H9 (cell line): ENCODE measurements at regions not wholly inside any gene's neighbourhood (a gene's known extent, or its start where the extent isn't known, plus 50 kb on each side); places are given as distances from the start of the nearest gene placed in this dataset.

Source experiments
- DNase-seq: peaks from one replicate; pipeline ENCODE4 v3.0.0-alpha.2; 2017
- H2AFZ ChIP-seq: one replicate; pipeline ENCODE4 v1.6.1; 2013; ENCODE audit warnings: mild to moderate bottlenecking, low read length, control low read depth, moderate library complexity
- H2AK5ac ChIP-seq: 2 replicates; pipeline ENCODE4 v1.6.1; 2013; ENCODE audit warnings: low read length, control low read depth, mixed read lengths; ENCODE audit not compliant: insufficient read length
- H2BK120ac ChIP-seq: one replicate; pipeline ENCODE4 v1.6.1; 2013; ENCODE audit warnings: low read depth, mild to moderate bottlenecking, low read length, control low read depth, inconsistent platforms; ENCODE audit not compliant: poor library complexity, severe bottlenecking
- H2BK12ac ChIP-seq: 2 replicates; pipeline ENCODE4 v1.6.1; 2013; ENCODE audit warnings: low read length, control low read depth, mixed read lengths, low read depth; ENCODE audit not compliant: insufficient read length
- H2BK15ac ChIP-seq: 2 replicates; pipeline ENCODE4 v1.6.1; 2013; ENCODE audit warnings: low read depth, low read length, control low read depth
- H2BK20ac ChIP-seq: one replicate; pipeline ENCODE4 v1.6.1; 2013; ENCODE audit warnings: low read depth, mild to moderate bottlenecking, low read length, control low read depth, inconsistent platforms; ENCODE audit not compliant: poor library complexity, severe bottlenecking
- H2BK5ac ChIP-seq: 2 replicates; pipeline ENCODE4 v1.6.1; 2013; ENCODE audit warnings: low read length, control low read depth, mixed read lengths; ENCODE audit not compliant: insufficient read length
- H3K14ac ChIP-seq: 2 replicates; pipeline ENCODE4 v1.6.1; 2013; ENCODE audit warnings: low read length, control low read depth; ENCODE audit not compliant: insufficient read depth
- H3K18ac ChIP-seq: 2 replicates; pipeline ENCODE4 v1.6.1; 2013; ENCODE audit warnings: low read depth, mild to moderate bottlenecking, mixed read lengths, low read length, control low read depth; ENCODE audit not compliant: insufficient read length
- H3K23ac ChIP-seq: 2 replicates; pipeline ENCODE4 v1.6.1; 2013; ENCODE audit warnings: low read length, control low read depth, mixed read lengths, low read depth; ENCODE audit not compliant: insufficient read length
- H3K23me2 ChIP-seq: 2 replicates; pipeline ENCODE4 v1.6.1; 2013; ENCODE audit warnings: low read depth, mild to moderate bottlenecking, mixed read lengths, low read length, control low read depth; ENCODE audit not compliant: insufficient read length, poor library complexity, severe bottlenecking
- H3K27ac ChIP-seq: 2 replicates; pipeline ENCODE4 v1.5.1; 2013; ENCODE audit warnings: low read length, control low read depth, mixed read lengths, low read depth; ENCODE audit not compliant: insufficient read length
- H3K27me3 ChIP-seq: 2 replicates; pipeline ENCODE4 v1.6.1; 2013; ENCODE audit warnings: low read length, control low read depth, inconsistent platforms; ENCODE audit not compliant: insufficient read depth
- H3K4ac ChIP-seq: 2 replicates; pipeline ENCODE4 v1.6.1; 2013; ENCODE audit warnings: low read depth, mild to moderate bottlenecking, control low read depth, inconsistent platforms, low read length, moderate library complexity
- H3K4me1 ChIP-seq: 2 replicates; pipeline ENCODE4 v1.6.1; 2013; ENCODE audit warnings: low read length, control low read depth, inconsistent platforms; ENCODE audit not compliant: insufficient read depth
- H3K4me2 ChIP-seq: 2 replicates; pipeline ENCODE4 v1.6.1; 2013; ENCODE audit warnings: low read length, control low read depth, mixed read lengths; ENCODE audit not compliant: insufficient read length, insufficient read depth
- H3K56ac ChIP-seq: 2 replicates; pipeline ENCODE4 v1.6.1; 2013; ENCODE audit warnings: low read depth, mild to moderate bottlenecking, mixed read lengths, low read length, control low read depth; ENCODE audit not compliant: insufficient read length
- H3K79me1 ChIP-seq: 2 replicates; pipeline ENCODE4 v1.6.1; 2013; ENCODE audit warnings: low read depth, mild to moderate bottlenecking, moderate library complexity, low read length, control low read depth, inconsistent platforms; ENCODE audit not compliant: insufficient read depth, poor library complexity, severe bottlenecking
- H3K79me2 ChIP-seq: 2 replicates; pipeline ENCODE4 v1.6.1; 2013; ENCODE audit warnings: low read length, control low read depth, inconsistent platforms; ENCODE audit not compliant: insufficient read depth
- H3K9ac ChIP-seq: 2 replicates; pipeline ENCODE4 v1.6.1; 2013; ENCODE audit warnings: low read length, control low read depth, mixed read lengths; ENCODE audit not compliant: insufficient read length; ENCODE audit errors: extremely low read depth
- H3K9me3 ChIP-seq: one replicate; pipeline ENCODE4 v1.6.1; 2013; ENCODE audit warnings: low read depth, low read length, inconsistent platforms; ENCODE audit not compliant: control insufficient read depth
- H3T11ph ChIP-seq: one replicate; pipeline ENCODE4 v1.6.1; 2013; ENCODE audit warnings: mild to moderate bottlenecking, low read length, control low read depth, inconsistent platforms
- H4K20me1 ChIP-seq: one replicate; pipeline ENCODE4 v1.6.1; 2013; ENCODE audit not compliant: control insufficient read depth, insufficient read length, insufficient read depth
- H4K5ac ChIP-seq: 2 replicates; pipeline ENCODE4 v1.6.1; 2013; ENCODE audit warnings: low read depth, mild to moderate bottlenecking, mixed read lengths, low read length, control low read depth; ENCODE audit not compliant: insufficient read length
- H4K8ac ChIP-seq: replicated peaks from 2 replicates; pipeline ENCODE4 v1.6.1; 2013; ENCODE audit warnings: low read length, control low read depth, mixed read lengths, low read depth; ENCODE audit not compliant: insufficient read length
- H4K91ac ChIP-seq: 2 replicates; pipeline ENCODE4 v1.6.1; 2013; ENCODE audit warnings: low read depth, mild to moderate bottlenecking, moderate library complexity, mixed read lengths, low read length, control low read depth; ENCODE audit not compliant: insufficient read length
- H3K27ac Mint-ChIP-seq, 3 experiments: 2 replicates in 2 of 3; 3 replicates in 1 of 3; pipeline ENCODE4 v1.8.0; 2020 to 2021; ENCODE audit warnings: mixed read lengths in 3 of 3, mild to moderate bottlenecking in 1 of 3, moderate library complexity in 1 of 3
- H3K27me3 Mint-ChIP-seq: 2 replicates; pipeline ENCODE4 v1.8.0; 2021; ENCODE audit warnings: low read depth, mild to moderate bottlenecking, moderate library complexity, mixed read lengths
- H3K36me3 Mint-ChIP-seq, 3 experiments: 2 replicates in 2 of 3; 3 replicates in 1 of 3; pipeline ENCODE4 v1.8.0; 2020 to 2021; ENCODE audit warnings: low read depth in 3 of 3, mixed read lengths in 3 of 3; ENCODE audit not compliant: insufficient read depth in 1 of 3
- H3K4me1 Mint-ChIP-seq, 2 experiments: 2 replicates each; pipeline ENCODE4 v1.8.0; 2020; ENCODE audit warnings: mixed read lengths in 2 of 2
- H3K4me3 Mint-ChIP-seq, 2 experiments: 2 replicates in 1 of 2; 3 replicates in 1 of 2; pipeline ENCODE4 v1.8.0; 2020 to 2021; ENCODE audit warnings: mild to moderate bottlenecking in 2 of 2, mixed read lengths in 2 of 2, moderate library complexity in 1 of 2
- H3K9me3 Mint-ChIP-seq, 2 experiments: 2 replicates in 1 of 2; 3 replicates in 1 of 2; pipeline ENCODE4 v1.8.0; 2020; ENCODE audit warnings: mild to moderate bottlenecking in 2 of 2, mixed read lengths in 2 of 2, moderate library complexity in 1 of 2
- CTCF ChIP-seq: fragments of 200-600 bp; sonication (generic); conservative IDR thresholded peaks from 3 replicates; pipeline ENCODE4 v1.8.0; 2021; ENCODE audit warnings: antibody characterized with exemption, mild to moderate bottlenecking
- WGBS: extraction: QIAGEN DNeasy Blood & Tissue Kit; methylation state at CpG from one replicate; pipeline ENCODE4 v1.1.7; 2013; ENCODE audit warnings: missing lambda C conversion rate, low lambda C conversion rate, mixed read lengths; ENCODE audit not compliant: insufficient read length; ENCODE audit errors: extremely low coverage; 5-methylcytosine and 5-hydroxymethylcytosine counted together

- no peak overlapping the region for H2AFZ ChIP-seq
- no peaks in the 10 kb centered on the region for H3K23me2 ChIP-seq
- no peak overlapping the region for H3K9ac ChIP-seq
- Mint-ChIP-seq H3K36me3 (no peaks in the 10 kb centered on the region; a peak in 1 of 7 replicates), H3K27ac (no peak overlapping the region), H3K4me3 (no peak overlapping the region), H3K4me1 (peaks cover 6 to 10% of the 10 kb centered on the region in 2 experiments; a peak in 3 of 4 replicates), H3K27me3 (no peaks in the 10 kb centered on the region), H3K9me3 (no peaks in the 10 kb centered on the region)
- no peak overlapping the region for H2BK120ac ChIP-seq
- H3K4ac ChIP-seq, result no peak overlapping the region
- no peak overlapping the region for H3K18ac ChIP-seq
- no peaks in the 10 kb centered on the region for H3K9me3 ChIP-seq
- no peak overlapping the region for H2BK12ac ChIP-seq
- TF ChIP-seq CTCF, result no peak
- no peak overlapping the region for H3K56ac ChIP-seq
- H4K91ac ChIP-seq, result no peak overlapping the region
- no peaks in the 10 kb centered on the region for H3K27me3 ChIP-seq
- no CpG with 5 or more reads among the region's 1 CpG for WGBS
- H3K4me2 ChIP-seq, result no peak overlapping the region
- H3K4me1 ChIP-seq, result no peaks in the 10 kb centered on the region
- DNase-seq, result no peak
- no peak overlapping the region for H2BK5ac ChIP-seq
- no peak overlapping the region for H3T11ph ChIP-seq
- H4K5ac ChIP-seq, result no peak overlapping the region
- no peak overlapping the region for H3K23ac ChIP-seq
- no peaks in the 10 kb centered on the region for H3K79me2 ChIP-seq
- H2BK15ac ChIP-seq, result no peak overlapping the region
- no peak overlapping the region for H3K14ac ChIP-seq
- H4K8ac ChIP-seq, result no peak overlapping the region
- no peak overlapping the region for H2BK20ac ChIP-seq
- H4K20me1 ChIP-seq, result no peaks in the 10 kb centered on the region
- no peak overlapping the region for H3K27ac ChIP-seq
- no peaks in the 10 kb centered on the region for H3K79me1 ChIP-seq
- no peak overlapping the region for H2AK5ac ChIP-seq
Observed at GRCh38 chr10:89894051-89894450, 192.7 kb downstream of the KIF20B start.
